SKM-1 (cell line): ENCODE measurements at regions not wholly inside any gene's neighbourhood (a gene's known extent, or its start where the extent isn't known, plus 50 kb on each side); places are given as distances from the start of the nearest gene placed in this dataset.

ENCODE experiments used
- DNase-seq: peaks from one replicate; lab custom pipeline; 2025; ENCODE audit not compliant: unreplicated experiment; lab: John Stamatoyannopoulos, UW

DNA sequence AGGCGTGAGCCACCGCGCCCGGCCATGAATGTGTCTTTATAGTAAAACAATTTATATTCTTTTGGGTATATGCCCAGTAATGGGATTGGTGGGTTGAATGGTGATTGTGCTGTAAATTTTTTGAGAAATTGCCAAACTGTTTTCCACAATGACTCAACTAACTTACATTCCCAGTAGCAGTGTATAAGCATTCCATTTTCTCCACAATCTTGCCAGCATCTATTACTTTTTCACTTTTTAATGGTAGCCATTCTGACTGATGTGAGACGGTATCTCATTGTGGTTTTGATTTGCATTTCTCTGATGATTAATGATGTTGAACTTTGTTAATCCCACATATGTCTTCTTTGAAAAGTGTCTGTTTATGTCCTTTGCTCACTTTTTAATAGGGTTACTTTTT, 1187.9 kb downstream of the XPNPEP1 start:
- no peak for DNase-seq

DNA sequence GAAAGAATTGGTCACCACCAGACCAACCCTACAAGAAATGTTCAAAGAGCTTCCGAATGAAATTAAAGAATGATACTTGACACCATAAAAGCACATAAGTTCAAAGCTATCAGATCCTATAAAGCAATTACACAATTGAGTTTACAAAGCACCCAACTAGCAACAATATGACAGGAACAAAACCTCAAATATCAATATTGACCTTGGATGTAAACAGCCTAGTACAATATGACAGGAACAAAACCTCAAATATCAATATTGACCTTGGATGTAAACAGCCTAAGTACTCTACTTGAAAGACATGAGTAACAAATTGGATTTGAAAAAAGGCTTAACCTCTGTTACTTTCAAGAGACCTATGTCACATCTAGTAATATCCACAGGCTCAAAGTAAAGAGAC, 1201.4 kb downstream of the XPNPEP1 start:
- DNase-seq = no peak

DNA sequence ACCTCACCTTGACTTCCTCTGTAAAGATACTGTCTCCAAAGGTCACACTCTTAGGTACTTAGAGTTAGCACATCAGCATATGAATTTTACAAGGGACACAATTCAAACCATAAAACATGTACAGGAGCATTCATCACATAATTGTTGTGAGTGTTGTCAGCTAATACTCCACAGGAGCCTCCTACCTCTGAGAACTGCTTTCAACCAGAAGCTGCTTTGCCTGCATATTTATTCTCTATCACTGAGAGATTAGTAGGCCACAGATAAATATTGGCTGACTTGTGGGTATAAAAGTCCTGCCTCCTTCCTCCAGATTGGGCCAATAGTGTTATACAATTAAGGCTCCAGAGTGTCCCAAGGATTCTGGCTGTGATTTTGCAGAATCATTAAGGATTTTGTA, 1207.0 kb downstream of the XPNPEP1 start:
- DNase-seq = no peak

DNA sequence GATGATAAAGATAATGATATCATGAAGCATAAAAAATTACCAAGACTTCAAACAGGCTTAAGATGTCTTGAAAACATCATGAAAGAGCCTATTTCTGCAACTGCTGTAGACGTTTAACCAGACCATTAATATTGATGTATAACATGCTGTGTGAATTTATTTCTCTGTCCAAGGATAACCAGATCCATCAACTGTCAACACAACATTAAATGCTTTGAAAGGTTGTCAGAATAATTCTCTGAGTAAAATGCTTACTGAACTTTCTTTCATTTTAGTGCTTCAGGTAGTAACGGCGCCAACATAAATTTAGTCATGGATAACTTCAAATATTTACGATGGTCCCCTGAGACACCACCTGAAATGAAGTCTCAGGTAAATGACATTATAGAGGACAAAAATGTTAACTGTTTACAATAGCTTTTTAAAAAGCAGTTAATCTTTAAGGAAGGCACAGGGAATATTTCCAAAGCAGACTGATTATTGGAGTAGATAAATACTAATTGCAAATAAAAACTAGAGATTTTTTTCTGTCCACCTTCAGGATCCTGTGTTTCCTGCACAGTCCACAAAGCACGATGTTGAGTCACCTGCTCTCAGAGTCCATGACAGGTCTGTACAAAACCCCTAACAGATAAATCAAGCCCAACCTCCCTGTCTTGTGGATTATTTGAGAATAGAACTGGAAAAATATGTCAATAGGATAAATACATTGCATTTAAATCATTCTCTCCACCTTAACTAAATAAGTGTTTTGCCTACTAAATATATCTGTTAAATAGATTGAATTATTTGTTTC, 1213.2 kb downstream of the XPNPEP1 start:
- no peak for DNase-seq

DNA sequence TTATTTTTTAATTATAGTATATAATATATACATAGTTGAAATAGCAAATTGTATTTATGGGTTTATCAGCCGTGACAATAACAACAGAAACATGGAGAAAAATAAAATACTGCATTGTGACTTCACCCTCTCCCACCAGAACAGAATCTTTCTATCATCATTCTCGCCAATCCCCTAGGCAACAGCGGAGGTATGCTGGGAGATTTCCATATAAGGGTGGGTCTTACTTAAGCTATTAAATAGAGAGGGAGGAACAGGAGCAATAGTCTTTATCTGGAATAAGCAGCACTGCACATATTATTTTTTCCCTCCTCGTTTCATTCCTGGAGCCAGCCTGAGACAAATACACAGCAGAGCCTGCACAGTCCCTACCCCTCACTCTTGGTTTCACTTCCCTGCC, 1214.9 kb downstream of the XPNPEP1 start:
- DNase-seq = no peak

DNA sequence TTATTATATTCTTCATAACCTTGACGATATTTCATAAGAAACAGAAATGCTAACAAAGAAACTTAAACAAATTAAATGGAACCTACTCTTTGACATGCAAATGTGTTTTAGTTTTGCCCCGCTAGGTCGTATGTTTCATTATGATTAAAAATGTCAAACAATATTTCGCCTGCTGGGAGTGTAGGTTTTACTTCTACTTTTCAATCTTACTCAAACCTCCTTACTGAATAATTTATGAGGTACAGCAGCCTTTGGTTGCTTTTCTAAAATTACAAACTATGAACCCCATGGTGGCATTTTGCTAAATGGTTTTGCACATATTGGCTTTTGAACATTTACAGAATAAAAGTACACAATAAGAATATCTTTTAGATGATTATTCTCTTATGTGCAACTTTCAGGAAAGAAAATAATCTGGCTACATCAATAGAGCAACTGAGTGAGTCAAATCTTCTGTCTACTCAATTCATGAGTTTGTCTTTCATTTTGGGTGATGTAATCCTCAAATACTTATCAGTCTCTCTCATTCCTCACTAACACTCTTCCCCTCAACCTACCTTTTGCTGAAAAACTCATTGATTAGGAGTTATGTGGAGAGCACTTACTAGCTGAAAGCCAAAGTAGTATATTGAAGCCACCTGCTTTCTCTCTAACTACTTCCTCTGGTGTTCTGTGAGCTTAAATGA, 1226.4 kb downstream of the XPNPEP1 start:
- DNase-seq = no peak

DNA sequence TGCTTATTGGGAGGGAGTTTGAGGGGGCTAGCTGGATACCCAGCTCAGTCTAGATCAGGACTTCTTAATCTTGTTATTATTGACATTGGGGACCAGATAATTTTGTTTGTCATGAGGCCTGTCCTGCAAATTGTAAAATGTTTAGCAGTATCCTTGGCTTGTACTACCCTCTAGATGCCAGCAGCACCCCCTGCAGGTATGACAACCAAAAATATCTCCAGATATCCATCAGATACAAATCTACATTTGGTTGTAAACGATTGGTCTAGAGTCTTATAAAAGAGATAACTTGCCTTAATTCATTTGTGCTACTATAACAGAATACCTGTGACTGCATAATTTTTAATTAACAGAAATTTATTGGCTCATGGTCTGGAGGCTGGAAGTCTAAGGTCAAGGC, 1232.2 kb downstream of the XPNPEP1 start:
- DNase-seq = no peak

DNA sequence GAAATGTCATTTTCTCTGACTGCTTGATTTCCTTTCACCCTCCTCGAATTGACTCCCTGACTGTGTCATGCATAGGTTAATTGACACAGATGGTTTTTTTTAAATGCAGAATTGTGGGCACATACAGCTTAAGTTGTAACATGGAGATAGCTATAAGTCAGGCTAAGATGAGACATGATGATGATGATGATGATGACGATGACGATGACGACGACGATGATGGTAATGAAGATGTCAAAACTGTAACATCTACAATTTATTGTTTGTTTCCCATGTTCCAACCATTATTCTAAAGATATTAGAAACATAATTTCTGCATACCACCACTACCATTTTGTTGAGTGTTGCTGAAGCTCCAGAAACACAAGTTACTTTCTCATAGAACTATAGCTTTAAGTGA, 1232.8 kb downstream of the XPNPEP1 start:
- no peak for DNase-seq

DNA sequence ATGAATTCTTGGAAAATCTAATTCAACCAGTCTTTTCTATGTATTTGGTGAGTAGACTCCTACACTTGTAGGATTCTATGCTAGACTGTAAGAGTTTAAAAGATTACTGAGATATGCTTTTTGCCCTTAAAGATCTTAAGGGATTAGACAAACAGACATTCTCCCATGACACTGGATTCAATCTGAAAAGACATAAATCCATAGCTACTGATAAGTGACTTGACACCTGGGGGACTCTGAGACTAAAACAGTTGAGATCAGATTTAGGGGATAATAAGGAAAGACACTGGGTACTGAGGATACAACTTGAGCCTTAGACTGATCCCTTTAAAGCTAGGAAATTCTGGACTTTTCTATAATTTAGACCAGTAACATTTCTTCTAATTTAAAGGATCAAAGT, 1233.4 kb downstream of the XPNPEP1 start:
- no peak for DNase-seq

DNA sequence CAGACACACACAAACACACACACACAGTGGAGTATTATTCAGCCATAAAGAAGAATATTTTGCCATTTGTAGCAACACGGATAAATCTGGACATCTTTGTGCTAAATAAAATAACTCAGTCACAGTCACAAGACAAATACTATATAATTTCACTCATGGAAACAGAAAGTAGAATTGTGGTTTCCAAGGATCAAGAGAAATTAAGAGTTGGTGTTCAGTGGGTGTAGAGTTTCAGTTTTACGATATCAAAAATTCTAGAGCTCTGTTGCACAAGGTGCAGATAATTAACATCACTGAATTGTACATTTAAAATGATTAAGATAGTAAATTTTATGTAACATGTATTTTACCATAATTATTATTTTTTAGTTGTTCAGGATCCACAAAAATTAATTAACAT, 1235.0 kb downstream of the XPNPEP1 start:
- no peak for DNase-seq

DNA sequence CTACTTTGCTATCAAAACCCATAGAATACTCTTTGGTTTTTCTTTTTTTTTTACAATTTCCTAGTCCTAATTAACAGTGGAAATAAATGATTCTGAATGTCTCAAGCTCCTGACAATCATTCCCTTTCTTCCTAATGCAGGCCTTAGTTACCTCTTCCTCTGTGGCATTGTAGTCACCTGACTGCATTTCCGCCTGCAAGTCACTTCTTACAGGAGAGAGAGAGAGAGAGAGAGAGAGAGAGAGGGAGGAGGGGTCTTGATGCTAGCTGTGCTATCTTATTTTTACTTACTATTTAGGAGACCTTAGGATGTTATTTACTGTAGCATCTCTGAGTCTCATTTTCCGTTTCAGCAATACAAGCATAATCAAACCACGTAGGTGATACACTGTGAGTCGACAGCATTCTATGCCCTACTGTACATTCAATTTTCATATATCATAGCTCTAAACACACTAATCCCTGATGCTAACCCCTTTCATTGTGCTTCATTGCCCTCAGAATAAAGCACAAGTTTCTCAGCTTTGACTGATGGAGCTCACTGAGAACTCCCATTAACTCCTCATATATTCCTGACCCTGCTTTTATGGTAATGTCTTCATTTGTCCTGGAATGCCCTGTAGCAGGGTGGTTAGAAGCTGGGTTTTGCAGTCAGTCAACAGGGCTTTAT, 1237.3 kb downstream of the XPNPEP1 start:
- no peak for DNase-seq

DNA sequence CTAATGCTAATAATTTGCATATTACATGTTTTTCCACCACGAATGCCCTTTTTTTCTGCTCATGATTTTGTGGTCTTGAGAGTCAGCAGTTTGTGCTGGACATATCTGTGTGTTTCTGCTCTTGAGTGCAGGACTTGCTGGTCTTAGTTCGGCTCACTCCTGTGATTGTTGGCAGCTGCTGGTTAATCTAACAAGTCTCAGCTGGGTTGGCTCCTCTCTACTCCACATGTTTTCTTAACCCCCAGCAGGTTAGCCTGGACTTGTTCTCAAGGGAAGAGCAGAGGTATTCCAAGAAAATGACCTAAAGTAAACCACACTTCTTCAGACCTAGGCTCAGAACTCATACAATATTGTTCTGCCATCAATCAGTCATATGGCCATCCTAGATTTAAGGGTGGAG, 1238.9 kb downstream of the XPNPEP1 start:
- DNase-seq = no peak

DNA sequence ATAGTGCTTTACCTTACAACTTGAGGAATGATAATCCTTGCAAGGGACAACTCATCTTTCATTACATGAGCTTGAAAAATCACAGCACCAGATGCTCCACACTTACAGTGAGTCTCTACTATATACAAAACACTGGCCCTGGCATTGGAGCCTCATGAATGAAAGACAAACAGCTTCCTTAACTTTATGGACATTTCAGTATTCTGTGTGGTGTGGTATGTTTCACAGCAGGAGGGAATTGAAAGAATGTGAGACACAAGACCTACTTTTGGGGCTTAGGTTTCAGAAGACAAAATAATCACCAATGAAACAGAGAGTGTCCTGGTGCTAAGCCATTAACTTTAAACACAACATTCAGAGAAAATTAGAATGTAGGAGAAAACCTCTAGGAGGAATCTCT, 1249.6 kb downstream of the XPNPEP1 start:
- no peak for DNase-seq

DNA sequence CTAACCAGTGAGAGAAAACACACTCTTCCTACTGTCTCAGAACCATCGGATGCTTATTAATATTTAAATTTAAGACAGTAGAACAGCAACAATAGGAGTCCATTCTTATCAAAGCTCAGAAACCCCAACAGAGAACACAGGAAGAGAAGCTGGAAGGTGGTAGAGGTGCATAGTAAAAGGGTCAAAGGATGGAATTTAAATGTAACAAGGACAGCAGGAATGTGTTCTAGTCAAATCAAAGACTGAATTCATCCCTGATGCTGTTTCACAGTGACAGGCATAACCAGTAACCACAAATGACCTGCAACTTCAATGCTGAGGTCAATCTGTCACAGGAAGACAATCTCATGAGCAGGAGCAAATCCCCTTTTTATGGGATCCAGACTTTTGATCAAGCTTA, 1259.7 kb downstream of the XPNPEP1 start:
- no peak for DNase-seq

DNA sequence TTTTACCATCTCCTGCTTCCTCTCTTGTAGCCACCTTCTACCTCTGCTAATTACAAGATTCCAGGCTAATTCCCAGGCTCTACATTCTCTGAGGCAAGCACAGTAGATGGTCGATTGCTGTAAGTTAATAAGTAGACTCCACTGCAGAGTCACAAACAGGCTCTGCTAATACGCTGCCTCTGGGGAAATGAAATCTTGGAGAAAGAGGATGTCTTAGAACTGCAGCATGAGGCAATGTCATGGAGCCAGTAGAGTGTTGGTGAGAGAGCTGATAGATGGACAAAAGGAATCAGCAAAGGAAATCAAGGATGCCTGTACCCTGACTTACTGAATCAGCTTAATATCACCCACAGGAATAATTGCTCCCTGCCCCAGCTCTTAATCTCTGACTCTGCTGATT, 1260.3 kb downstream of the XPNPEP1 start:
- no peak for DNase-seq

DNA sequence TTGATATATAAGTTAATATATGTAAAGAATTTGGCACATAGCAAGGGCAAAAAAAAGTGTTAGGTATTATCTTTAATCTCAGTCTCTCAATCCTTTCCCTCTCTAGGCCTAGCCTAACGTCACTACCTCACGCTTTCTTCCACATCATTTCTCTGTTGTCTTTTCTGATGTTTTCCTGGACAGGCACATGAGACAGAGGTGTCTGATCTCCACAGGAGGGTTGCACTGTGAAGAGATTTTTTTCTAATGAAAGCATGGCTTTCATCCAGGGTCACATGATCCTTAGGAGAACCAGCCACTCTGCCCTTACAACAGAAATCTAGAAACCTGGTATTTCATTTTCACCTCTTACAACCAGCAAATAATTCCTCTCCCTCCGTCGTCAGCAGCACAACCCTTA, 1268.3 kb downstream of the XPNPEP1 start:
- no peak for DNase-seq

DNA sequence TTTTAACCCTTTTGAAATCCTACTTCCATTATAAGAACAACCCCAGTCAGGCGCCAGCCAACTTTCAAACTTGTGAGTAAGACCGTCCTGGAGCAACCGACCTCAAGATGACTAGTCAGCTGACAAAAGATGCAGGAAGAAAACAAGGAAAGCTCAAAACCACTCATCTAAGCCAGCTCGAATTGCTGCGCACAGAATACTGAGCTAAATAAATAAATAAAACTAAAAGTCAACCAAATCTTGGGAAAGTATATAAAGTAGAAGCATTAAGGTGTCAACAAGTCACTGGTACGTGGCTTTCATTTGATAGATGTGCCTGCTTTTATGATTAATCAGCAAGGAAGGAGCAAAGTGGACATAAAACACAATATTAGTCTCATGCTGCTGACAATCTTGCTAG, 1269.8 kb downstream of the XPNPEP1 start:
- DNase-seq = no peak

DNA sequence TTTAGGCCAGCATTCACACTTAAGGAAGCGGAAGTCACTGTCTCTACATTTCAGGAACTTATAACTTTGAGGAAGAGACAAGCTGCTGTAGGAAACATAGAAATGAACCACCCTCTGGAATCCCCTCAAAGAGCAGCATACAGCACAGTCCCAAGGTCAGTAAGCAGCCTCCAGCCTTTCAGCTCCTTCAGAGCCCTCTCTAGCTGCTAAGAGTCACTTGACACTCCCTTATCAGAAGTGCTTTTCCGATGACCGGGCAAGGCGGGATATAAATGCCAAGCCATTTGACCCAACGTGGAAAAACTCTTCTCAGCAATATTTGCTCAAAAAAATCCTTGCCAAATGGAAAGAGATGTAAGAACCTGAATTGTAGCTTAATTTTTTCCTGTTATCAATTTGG, 1284.3 kb downstream of the XPNPEP1 start:
- no peak for DNase-seq

DNA sequence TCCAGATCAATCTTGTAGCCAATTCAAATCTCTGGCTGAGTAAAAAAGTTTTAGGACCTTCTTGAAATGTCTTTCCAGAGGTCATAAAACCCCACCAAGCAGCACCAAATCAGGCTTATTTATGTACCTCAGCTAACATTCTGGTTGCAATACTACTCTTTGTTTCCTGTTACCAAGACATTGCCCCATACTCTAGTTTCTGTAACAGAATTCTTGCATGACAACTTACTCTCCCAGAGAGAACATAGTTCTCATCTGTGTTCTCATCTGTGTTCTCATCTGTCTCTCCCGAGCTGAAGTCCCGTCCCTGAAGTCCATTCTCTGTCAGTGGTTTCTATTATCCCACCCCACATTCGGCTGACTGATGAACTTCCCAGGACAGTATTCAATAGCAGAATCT, 1285.1 kb downstream of the XPNPEP1 start:
- no peak for DNase-seq

DNA sequence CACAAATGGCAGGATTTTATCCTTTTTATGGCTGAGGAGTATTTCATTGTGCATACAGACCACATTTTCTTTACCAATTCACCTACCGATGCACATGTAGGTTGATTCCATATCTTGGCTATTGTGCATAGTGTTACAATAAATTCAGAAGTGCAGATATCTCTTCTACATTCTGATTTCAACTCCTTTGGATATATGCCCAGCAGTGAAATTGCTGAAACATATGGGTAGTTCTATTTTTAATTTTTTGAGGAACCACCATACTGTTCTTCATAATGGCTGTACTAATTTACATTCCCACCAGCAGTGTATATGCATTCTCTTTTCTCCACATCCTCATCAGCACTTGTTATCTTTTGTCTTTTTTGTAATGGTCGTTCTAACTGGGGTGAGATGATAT, 1290.3 kb downstream of the XPNPEP1 start:
- DNase-seq = no peak

DNA sequence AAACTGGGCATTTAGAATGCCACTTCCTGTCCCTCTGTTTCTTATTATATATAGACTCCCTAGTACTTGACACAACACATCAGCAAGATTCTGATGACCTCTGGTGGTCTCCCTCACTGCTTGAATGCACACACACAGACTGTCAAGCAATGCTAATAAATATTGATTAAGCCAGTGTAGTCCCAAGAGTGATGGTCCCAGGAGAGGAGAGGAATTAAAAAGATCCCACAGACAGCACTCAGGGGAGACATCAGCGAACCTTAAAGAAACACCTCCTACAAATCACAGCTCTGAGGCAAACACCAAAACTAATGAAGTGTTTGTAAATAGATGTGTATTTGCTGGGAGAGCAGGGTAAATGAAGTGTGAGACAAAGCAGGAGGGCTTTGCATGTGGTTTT, 1291.2 kb downstream of the XPNPEP1 start:
- DNase-seq = no peak

DNA sequence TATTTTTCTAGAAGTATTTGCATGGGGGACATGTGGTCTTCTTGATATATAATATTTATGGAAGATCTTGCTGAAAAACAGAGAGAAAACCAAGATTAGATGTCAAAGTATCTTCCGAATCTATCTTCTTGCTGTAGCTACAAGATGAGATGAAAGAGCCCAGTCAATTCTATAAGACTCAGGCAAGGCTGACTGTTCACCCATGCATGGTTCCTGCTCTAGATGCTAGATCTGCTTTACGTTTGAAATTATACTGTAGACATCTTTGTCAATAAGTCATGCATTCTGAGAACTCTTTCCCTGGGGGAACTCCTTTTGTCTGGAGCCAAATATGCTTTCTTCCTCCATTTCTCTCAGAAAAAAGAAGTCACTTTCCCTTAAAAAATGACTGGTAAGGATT, 1292.0 kb downstream of the XPNPEP1 start:
- no peak for DNase-seq
